NCI-H2171 (cell line): ENCODE measurements at regions not wholly inside any gene's neighbourhood (a gene's known extent, or its start where the extent isn't known, plus 50 kb on each side); places are given as distances from the start of the nearest gene placed in this dataset.

Experiments used
- DNase-seq: peaks from one replicate; lab custom pipeline; 2025; lab: John Stamatoyannopoulos, UW

DNA sequence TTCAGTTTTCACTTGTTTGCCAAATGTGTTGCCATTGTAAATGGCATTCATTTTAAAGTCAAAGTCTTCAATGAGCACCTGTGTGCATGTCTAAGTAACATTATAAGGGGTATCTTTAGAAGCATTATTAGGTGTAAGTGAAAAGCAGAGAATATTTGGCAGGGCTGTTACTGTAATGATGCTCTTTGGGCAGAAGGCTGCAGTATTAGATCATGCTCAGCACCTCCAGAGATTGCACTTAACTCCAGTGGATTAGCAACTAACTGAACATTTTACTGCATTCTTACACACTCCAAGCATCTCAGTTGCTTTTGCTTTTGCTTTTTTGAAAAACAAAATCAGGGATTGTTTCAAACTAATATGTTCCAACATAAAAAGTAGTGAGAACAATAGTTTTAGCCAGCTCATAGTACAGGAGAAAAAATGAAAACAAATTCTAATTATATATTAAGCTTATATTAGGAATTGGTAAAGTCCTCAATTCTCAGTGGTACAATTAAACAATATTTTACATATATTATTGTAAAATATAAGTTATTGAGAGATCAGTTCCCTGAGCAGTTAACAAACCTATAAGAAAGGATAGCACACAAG lies 1740.9 kb upstream of the CDH9 start:
- no peak for DNase-seq

DNA sequence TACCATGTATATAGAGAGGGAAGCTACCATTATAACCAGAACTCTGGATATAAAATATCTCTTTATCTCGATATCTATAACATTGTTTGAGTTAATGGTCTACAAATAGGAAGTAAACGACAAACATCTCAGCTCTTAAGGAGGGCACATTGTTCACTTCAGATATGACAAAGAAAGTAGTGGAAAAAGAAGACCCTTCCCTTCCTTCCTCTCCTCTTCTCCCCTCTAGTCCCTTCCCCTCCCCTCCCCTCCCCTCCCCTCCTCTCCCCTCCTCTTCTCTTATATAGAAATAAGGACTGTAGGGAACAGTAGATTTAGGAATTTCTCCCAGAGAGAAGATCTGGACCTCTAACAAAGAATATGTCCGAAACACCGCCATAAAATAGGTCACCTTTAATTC lies 1731.9 kb upstream of the CDH9 start:
- DNase-seq: no peak

DNA sequence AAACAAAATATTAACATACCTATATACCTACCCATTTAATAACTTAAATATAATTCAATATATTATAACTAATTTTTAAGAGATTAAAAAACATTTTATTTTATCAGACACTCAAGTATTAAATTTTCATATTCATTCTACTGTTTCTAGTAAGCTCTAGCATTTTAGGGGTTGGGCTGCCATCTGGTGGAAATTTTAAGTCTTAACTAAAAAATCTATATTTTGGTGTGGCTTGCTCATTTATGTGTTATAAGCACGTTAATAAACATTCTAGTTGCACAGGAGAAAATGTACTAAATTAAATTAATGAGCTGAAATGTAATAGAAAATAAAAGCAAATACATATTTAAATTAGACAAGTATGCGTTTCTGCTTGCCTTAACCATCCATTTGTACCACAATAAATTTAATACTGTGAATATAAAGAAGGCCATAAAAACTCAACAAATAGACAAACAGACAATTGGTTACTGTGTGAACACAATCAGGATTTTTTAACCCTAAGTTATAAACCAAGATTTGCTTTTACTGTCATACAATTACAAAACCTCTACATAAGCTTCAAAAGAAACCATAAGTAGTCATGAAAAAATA lies 1728.3 kb upstream of the CDH9 start:
- DNase-seq: peak; percentile 42

DNA sequence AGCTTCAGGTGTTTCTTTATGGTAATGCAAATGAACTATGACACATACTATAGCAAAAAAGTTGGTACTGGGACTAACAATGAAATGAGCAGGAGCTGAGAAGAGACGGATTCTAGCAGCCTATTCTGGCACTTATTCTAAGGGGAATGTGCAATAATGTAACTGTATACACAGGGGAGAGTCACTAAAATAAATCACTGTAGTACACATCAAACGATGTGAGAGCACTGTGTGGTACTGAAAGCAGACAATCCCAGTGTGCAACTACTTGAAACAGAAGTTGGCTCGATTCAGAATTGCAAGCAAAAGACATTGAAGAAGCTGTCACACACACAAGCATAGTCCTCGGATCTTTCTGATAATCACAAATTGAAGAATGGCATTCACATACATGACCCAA lies 1713.0 kb upstream of the CDH9 start:
- no peak for DNase-seq

GRCh38 chr5:28750251-28750650 lies 1711.9 kb upstream of the CDH9 start:
- DNase-seq: no peak

GRCh38 chr5:28748446-28748845 lies 1710.1 kb upstream of the CDH9 start:
- DNase-seq: no peak

GRCh38 chr5:28743716-28744110 lies 1705.3 kb upstream of the CDH9 start:
- no peak for DNase-seq

- DNase-seq: no peak
These were observed 1704.8 kb upstream of the CDH9 start for GRCh38 chr5:28743025-28743715.

DNA sequence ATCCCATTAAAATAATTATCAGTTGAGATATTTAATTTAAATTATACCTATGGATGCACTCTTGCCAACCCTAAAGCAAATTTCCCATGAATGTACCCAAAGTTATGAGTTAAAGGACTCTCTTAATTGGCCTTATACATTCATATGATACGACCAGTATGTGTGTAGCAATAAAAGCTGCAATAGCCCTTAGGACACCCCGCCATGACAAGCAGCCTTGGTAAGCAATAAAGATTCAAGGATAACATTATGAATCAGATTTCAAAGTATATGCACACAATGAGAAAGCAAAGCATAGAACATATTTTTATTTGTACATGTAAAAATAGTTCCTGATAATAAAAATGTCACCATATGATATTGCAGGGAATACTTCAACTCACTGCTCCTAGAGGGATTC lies 1699.3 kb upstream of the CDH9 start:
- DNase-seq: no peak

DNA sequence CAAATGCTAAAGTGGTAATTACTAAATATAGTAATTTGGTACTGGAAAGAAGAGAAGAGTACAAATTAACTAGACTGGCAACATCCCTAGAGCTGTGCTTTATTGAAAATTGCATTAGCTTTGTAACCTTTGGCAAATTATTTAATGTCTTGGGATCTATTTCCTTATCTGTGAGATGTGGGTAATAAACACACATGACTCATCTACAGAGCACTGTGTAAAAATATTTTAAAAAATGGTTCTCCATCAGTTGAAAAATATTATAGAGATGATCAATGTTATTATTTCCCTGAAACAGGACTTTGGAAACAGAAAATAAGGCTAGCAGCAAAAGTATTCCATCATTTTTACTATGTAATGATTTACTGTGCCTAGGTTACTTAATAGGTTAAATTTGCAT lies 1698.8 kb upstream of the CDH9 start:
- no peak for DNase-seq

- no peak for DNase-seq
These were observed 1696.0 kb upstream of the CDH9 start for GRCh38 chr5:28734396-28734795.

- DNase-seq: no peak
These were observed 1690.7 kb upstream of the CDH9 start for GRCh38 chr5:28729067-28729466.

- DNase-seq: no peak
These were observed 1688.4 kb upstream of the CDH9 start for GRCh38 chr5:28726815-28727214.

DNA sequence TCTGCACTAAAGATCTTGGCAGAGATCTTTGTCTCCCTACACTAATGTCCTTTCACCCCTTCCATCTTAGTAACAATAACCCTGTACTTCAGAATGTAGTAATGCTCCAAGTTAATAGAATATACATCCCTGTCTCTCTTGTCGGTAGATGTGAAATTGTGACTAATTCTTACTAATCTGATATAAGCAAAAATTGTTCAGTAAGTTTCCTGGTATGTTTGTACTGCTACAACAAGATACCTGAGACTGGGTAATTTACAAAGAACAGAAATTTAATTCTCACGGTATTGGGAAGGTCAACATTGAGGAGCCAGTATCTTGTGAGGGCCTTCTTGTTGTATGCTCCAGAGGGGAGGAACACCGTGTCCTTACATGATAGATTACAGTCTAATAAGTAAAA lies 1686.6 kb upstream of the CDH9 start:
- DNase-seq: no peak

DNA sequence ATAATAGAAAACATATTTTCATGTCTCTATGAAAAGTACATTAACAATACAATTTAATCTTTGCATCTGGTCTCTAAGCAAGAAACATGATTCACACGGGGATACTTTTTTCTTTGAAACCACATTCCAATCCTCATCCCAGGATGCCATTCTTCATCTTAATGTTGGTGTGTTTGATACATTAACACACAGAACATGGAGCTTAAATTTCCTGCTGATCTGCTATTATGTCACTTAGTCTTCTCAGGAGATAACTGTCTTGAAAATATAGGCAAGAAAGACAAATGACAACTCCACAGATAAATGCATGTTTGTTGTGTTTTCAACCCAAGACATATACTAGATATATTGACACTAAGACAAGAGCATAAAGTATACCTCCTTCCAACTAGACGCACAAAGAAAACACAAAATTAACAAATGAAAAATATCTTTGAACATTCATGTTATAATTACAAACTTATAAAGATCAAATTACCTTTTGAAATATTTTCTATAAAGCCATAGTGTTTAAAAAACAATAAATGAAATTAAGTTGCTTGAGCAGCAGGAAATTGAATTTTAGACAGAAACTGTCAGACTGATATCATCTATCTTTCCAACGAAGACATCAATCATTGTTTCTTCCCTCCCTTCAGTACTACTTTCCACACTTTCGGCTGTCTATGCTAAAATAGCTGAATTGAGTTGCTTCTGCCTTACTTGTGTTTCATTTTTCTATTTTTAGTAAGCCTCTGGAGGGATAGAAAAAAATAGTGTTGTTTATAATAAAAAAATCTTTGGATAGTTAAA lies 1676.7 kb upstream of the CDH9 start:
- no peak for DNase-seq

DNA sequence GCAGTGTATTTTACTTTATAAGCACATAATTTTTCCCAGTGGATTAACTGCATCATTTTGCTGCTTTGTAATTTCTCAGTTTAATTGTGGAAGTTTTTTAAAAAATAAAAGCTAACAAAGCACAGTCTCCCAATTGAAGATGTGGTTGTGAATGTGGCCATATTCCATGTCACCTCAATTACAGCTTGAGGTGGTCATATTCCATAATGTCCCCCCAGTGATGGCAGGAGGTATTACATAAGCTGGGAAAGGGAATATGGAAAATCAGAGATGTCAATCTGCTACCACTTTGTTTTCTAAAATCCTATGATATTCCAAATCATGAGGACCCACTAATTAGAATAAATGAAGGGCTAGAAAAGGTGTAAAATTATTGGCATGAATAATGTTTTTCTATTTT lies 1672.0 kb upstream of the CDH9 start:
- peak; percentile 2 for DNase-seq

GRCh38 chr5:28708472-28708871 lies 1670.1 kb upstream of the CDH9 start:
- DNase-seq: no peak

GRCh38 chr5:28707706-28708105 lies 1669.3 kb upstream of the CDH9 start:
- DNase-seq: no peak

DNA sequence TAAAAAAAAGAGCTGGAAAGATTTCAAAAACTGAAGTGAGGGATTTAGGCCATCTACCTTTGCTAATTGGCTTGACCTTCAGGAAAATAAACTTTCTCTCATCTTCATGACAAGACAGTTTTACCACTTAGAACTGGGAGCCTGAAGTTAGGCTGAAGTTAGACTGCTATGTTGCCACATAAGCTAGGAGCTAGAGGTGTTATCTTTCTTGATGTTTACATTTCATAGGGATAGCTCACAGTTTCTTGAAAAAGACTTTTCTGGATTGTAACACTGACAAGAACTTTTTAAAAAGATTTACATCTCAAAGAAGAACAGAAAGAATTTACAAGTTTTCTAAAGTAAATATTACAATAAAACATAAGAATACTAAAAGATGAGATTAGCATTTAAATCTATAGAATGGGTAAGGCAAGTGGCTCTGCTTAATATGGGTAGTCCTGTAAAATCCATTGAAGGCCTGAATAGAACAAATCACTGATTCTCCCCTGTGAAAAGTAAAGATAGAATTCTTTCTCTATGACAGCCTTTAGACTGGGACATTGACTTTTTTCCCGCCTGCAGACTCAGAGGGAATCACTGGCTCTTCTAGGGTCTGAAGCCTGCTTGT lies 1665.4 kb upstream of the CDH9 start:
- DNase-seq: no peak

- no peak for DNase-seq
These were observed 1653.1 kb upstream of the CDH9 start for GRCh38 chr5:28691526-28691925.

GRCh38 chr5:28685794-28686193 lies 1647.4 kb upstream of the CDH9 start:
- DNase-seq: no peak

DNA sequence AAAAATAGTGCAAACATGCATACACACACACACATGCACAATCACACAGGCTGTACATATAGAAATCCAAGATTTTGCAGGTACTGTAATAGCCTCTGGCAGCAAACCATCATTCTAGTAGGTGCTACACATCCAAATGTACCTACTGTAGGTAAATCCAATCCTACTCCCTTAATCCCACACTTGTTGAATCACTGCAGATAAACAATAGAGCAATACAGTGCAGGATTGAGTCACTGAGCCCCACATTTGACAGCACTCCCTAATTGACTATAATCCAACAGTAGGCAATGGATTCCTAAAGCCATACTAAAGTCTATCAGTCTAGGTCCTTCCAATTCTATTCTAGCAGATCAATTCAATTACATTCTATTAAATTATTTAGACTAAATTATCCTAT lies 1640.5 kb upstream of the CDH9 start:
- DNase-seq: no peak

GRCh38 chr5:28666110-28666509 lies 1627.7 kb upstream of the CDH9 start:
- no peak for DNase-seq
